OCI-LY3 (cell line): ENCODE measurements at regions not wholly inside any gene's neighbourhood (a gene's known extent, or its start where the extent isn't known, plus 50 kb on each side); places are given as distances from the start of the nearest gene placed in this dataset.

Source experiments
- CTCF ChIP-seq: fragments of 200-600, 300-600 bp; sonication (generic); IDR thresholded peaks from 2 replicates; pipeline ENCODE4 v1.5.1; 2014; ENCODE audit warnings: antibody characterized with exemption, low read length, low read depth
- EZH2phosphoT487 ChIP-seq: fragments of 200-600 bp; shearing (Covaris generic); IDR thresholded peaks from 2 replicates; pipeline ENCODE4 v1.6.1; 2018; ENCODE audit warnings: antibody characterized with exemption, mixed run types, low read depth

GRCh38 chr20:60477958-60478357 is 519.7 kb downstream of the CDH26 start:
- no peak for TF ChIP-seq CTCF
- no peak for TF ChIP-seq EZH2phosphoT487
